AG04450 (cell line): ENCODE measurements at regions not wholly inside any gene's neighbourhood (a gene's known extent, or its start where the extent isn't known, plus 50 kb on each side); places are given as distances from the start of the nearest gene placed in this dataset.

Experiments
- CTCF ChIA-PET: fragments of 300-600, 350-600 bp; formaldehyde crosslinking; extraction: SDS; loops from one replicate; lab custom pipeline; 2022; ENCODE audit warnings: antibody characterized with exemption, inconsistent platforms; lab: Charles Lee
- POLR2A ChIA-PET: fragments of 350-600 bp; formaldehyde crosslinking; extraction: SDS; loops from one replicate; lab custom pipeline; 2021; ENCODE audit warnings: antibody characterized with exemption, inconsistent platforms; lab: Yijun Ruan, JAX
- DNase-seq: peaks from one replicate; pipeline ENCODE4 v3.0.0-alpha.2; 2011; ENCODE audit warnings: low read depth, low spot score
- H3K27ac ChIP-seq: one replicate; pipeline ENCODE4 v1.5.1; 2012; ENCODE audit warnings: low read depth, low read length, control low read depth
- H3K27me3 ChIP-seq: one replicate; pipeline ENCODE4 v1.6.0; 2012; ENCODE audit warnings: low read length; ENCODE audit not compliant: control insufficient read depth, insufficient read depth
- H3K4me3 ChIP-seq: 2 replicates; pipeline ENCODE4 v1.5.1; 2011; ENCODE audit warnings: mild to moderate bottlenecking, low read depth, low read length, control low read depth
- H3K9me3 ChIP-seq: 2 replicates; pipeline ENCODE4 v1.5.1; 2012; ENCODE audit warnings: low read length; ENCODE audit not compliant: control insufficient read depth, insufficient read depth
- CTCF ChIP-seq: IDR thresholded peaks from 2 replicates; pipeline ENCODE4 v1.5.1; 2011; ENCODE audit warnings: low read depth, low read length, control low read depth, inconsistent platforms

- ChIA-PET CTCF (no interaction called here), POLR2A (no interaction called here)
- Histone ChIP-seq H3K27me3 (no peaks in the 10 kb centered on the region), H3K9me3 (no peaks in the 10 kb centered on the region), H3K4me3 (no peak overlapping the region), H3K27ac (no peak overlapping the region)
- TF ChIP-seq CTCF, result no peak
- no peak for DNase-seq
Observed at GRCh38 chr11:25536289-25536688, 795.6 kb upstream of the ANO3 start.

GRCh38 chr11:25537393-25537792 is 794.5 kb upstream of the ANO3 start:
- POLR2A ChIA-PET, result no interaction called here

GRCh38 chr11:25547292-25547691 is 784.6 kb upstream of the ANO3 start:
- no peak for DNase-seq
- ChIA-PET CTCF (no interaction called here), POLR2A (no interaction called here)
- Histone ChIP-seq H3K4me3 (no peak overlapping the region), H3K27me3 (no peaks in the 10 kb centered on the region), H3K27ac (no peak overlapping the region), H3K9me3 (no peaks in the 10 kb centered on the region)
- TF ChIP-seq CTCF, result no peak

More at GRCh38 chr11:25537393-25537792, 794.5 kb upstream of the ANO3 start:
- DNase-seq, result no peak
- no peak overlapping the region for H3K27ac ChIP-seq
- no peak for TF ChIP-seq CTCF
- CTCF ChIA-PET, result no interaction called here
- no peaks in the 10 kb centered on the region for H3K27me3 ChIP-seq
- H3K4me3 ChIP-seq, result no peak overlapping the region
- H3K9me3 ChIP-seq, result no peaks in the 10 kb centered on the region

GRCh38 chr11:25562417-25562816 is 769.5 kb upstream of the ANO3 start:
- POLR2A ChIA-PET, result no interaction called here
- H3K9me3 ChIP-seq, result no peaks in the 10 kb centered on the region
- no peak for DNase-seq
- no peak overlapping the region for H3K27ac ChIP-seq
- no peaks in the 10 kb centered on the region for H3K27me3 ChIP-seq
- no peak overlapping the region for H3K4me3 ChIP-seq
- CTCF ChIA-PET, result no interaction called here
- no peak for TF ChIP-seq CTCF

GRCh38 chr11:25565846-25566245 is 766.1 kb upstream of the ANO3 start:
- TF ChIP-seq CTCF, result no peak
- H3K9me3 ChIP-seq, result no peaks in the 10 kb centered on the region
- no peak overlapping the region for H3K27ac ChIP-seq
- ChIA-PET POLR2A (no interaction called here), CTCF (no interaction called here)
- H3K4me3 ChIP-seq, result no peak overlapping the region
- H3K27me3 ChIP-seq, result no peaks in the 10 kb centered on the region
- DNase-seq, result no peak
